ENCODE measurements at regions not wholly inside any gene's neighbourhood (a gene's known extent, or its start where the extent isn't known, plus 50 kb on each side); places are given as distances from the start of the nearest gene placed in this dataset.
A peak's percentile ranks its signal among the peaks of the same experiment; 100 is the strongest.

DNA sequence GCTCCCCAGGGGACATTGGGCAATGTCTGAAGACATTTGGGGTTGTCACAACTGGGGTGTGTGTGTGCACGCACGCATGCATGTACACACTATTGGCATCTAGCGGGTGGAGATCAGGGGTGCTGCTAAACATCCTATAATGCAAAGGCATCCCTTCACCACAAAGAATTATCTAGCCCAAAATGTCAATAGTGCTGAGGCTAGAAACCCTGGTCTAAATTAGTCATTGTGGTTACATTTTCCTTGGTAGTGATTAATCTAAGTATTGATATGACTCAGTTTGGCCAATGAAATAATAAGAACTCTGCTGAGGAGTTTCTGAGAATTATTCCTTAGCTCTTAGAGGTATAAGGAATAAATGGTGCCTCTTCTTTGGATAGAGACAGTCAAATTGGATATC lies 200.2 kb downstream of the CLCN4 start:
- Histone ChIP-seq H3K36me3 (no peaks in the 10 kb centered on the region), H3K27me3 (no peaks in the 10 kb centered on the region), H3K4me3 (ENCODE audit: low read depth, low read length) (no peak overlapping the region), H3K4me1 (no peaks in the 10 kb centered on the region), H3K9me3 (no peaks in the 10 kb centered on the region)
- TF ChIP-seq, protein P1, sequence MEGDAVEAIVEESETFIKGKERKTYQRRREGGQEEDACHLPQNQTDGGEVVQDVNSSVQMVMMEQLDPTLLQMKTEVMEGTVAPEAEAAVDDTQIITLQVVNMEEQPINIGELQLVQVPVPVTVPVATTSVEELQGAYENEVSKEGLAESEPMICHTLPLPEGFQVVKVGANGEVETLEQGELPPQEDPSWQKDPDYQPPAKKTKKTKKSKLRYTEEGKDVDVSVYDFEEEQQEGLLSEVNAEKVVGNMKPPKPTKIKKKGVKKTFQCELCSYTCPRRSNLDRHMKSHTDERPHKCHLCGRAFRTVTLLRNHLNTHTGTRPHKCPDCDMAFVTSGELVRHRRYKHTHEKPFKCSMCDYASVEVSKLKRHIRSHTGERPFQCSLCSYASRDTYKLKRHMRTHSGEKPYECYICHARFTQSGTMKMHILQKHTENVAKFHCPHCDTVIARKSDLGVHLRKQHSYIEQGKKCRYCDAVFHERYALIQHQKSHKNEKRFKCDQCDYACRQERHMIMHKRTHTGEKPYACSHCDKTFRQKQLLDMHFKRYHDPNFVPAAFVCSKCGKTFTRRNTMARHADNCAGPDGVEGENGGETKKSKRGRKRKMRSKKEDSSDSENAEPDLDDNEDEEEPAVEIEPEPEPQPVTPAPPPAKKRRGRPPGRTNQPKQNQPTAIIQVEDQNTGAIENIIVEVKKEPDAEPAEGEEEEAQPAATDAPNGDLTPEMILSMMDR (IDR thresholded peaks at IDR 0.05; ENCODE audit: low read depth, low read length), result no peak
- DNase-seq, result no peak

DNA sequence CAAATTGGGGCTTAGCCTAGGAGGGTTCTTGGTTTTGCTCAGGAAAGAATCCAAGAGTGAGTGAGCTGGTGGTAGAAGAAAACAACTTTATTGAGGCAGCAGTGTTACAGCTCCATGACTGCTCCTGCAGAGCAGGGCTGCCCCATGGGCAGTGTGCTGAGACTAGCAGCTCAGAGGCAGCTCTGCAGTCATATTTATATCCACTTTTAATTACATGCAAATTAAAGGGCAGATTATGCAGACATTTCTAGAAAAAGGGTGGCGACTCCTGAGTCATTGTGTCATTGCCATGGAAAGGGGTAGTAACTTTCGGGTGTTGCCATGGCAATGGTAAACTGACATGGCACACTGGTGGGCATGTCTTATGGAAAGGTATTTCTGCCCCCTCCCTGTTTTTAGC lies 202.2 kb downstream of the CLCN4 start:
- no peak overlapping the region for H3K4me3 ChIP-seq (ENCODE audit: low read depth, low read length)
- no peaks in the 10 kb centered on the region for H3K4me1 ChIP-seq
- no peaks in the 10 kb centered on the region for H3K36me3 ChIP-seq
- no peaks in the 10 kb centered on the region for H3K27me3 ChIP-seq
- DNase-seq, result no peak
- H3K9me3 ChIP-seq, result no peaks in the 10 kb centered on the region
- TF ChIP-seq, protein P1 (IDR thresholded peaks at IDR 0.05; ENCODE audit: low read depth, low read length), result no peak

DNA sequence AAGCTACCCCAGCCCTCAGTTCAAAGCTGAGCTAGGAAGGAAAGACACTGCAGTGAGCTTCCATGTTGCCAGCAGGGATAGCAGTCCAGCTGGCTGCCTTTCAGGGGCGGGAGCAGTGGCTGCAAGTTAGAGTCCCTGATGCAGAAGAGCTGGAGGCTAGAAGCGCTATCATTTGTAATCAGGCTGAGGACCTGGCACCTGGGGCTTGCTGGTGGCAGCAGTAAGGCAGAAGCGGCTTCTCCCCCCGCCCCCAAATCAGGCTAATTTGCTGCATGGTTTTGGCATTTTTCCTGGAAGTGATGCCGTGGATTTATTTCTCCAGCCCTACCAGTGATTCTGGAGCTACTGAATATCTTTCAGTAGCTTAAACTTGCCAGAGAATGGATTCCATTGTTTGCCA lies 203.3 kb downstream of the CLCN4 start:
- Histone ChIP-seq H3K27me3 (no peaks in the 10 kb centered on the region), H3K4me1 (no peaks in the 10 kb centered on the region), H3K9me3 (no peaks in the 10 kb centered on the region), H3K36me3 (no peaks in the 10 kb centered on the region), H3K4me3 (ENCODE audit: low read depth, low read length) (no peak overlapping the region)
- DNase-seq, result peak; percentile 74
- TF ChIP-seq, protein P1 (IDR thresholded peaks at IDR 0.05; ENCODE audit: low read depth, low read length), result no peak

DNA sequence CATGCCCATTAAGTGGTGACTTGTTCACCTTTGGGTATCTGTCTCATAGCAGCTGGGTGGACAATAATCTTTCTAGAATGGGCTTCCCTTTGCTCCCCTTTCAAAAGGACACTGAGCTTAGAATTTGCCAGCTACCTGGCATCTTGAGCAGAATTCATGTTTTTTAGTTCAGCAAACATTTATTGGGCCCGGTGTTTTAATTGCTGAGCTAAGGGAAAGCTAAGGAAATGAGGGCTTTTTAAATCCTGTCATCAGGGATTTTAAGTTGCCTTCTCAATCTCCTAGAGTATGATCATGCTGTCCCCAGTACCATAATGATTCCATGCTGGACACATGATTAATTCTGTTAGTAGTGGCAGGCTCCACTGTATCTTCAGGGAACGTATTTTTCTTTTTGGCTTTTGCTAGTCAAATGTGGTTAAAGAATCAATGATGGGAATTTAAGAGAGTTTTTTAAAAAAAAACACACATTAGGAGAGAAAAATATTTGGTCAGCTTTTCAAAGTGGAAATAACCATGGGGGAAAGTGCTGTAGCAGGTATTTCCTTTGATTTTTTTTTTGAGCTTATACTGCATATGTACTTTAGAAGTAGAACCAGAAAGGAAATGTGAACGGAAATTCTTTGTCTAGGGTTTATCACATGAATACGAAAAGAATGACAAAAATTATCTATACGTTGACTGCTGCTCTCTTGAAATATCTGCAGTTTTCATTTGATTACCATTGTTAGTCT lies 208.9 kb downstream of the CLCN4 start:
- Histone ChIP-seq H3K4me3 (ENCODE audit: low read depth, low read length) (no peak overlapping the region), H3K36me3 (no peaks in the 10 kb centered on the region), H3K27me3 (no peaks in the 10 kb centered on the region), H3K4me1 (no peaks in the 10 kb centered on the region), H3K9me3 (no peaks in the 10 kb centered on the region)
- TF ChIP-seq, protein P1 (IDR thresholded peaks at IDR 0.05; ENCODE audit: low read depth, low read length), result no peak
- no peak for DNase-seq

DNA sequence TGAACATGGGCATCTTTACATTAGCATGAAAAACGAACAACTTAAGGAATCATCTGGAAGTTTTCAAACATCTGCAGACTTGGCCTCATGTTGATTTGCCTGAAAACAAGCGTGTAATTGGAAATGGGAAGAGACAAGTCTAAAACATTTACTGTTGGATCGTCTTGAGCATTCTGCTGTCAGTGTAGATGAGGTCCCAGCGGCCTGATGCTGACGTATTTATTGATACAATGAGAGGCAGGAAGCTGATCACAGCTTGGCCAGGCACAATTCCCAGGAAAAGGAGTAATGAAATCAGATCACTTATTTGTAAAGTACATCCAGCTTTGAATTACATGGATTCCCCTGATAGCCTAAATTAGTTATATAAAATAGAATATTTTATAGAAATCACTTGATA lies 210.6 kb downstream of the CLCN4 start:
- H3K36me3 ChIP-seq, result no peaks in the 10 kb centered on the region
- TF ChIP-seq, protein P1 (IDR thresholded peaks at IDR 0.05; ENCODE audit: low read depth, low read length), result no peak
- H3K27me3 ChIP-seq, result no peaks in the 10 kb centered on the region
- H3K4me3 ChIP-seq (ENCODE audit: low read depth, low read length), result no peak overlapping the region
- no peaks in the 10 kb centered on the region for H3K9me3 ChIP-seq
- no peak for DNase-seq
- no peaks in the 10 kb centered on the region for H3K4me1 ChIP-seq

DNA sequence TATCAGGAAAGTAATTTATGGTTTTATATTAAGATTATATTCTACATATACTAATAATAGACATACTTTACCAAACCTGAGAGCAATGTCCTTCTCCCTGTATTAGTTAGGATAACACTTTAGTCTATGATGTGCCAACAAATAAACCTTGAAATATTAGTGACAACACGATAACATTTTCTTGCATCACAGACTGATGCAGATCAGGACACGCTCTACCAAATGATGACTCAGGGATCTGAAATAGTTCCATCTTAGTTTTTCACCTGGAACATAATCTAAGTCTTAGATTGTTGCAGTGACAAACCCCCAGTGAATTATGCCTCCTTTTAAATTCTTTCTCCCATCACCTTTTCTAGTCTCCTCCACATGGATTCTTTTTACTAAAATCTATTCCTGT lies 214.2 kb downstream of the CLCN4 start:
- Histone ChIP-seq H3K27me3 (no peaks in the 10 kb centered on the region), H3K4me3 (ENCODE audit: low read depth, low read length) (no peak overlapping the region), H3K9me3 (no peaks in the 10 kb centered on the region), H3K36me3 (no peaks in the 10 kb centered on the region), H3K4me1 (no peaks in the 10 kb centered on the region)
- TF ChIP-seq, protein P1 (IDR thresholded peaks at IDR 0.05; ENCODE audit: low read depth, low read length), result no peak
- no peak for DNase-seq

Data from BE2C (cell line).